ENCODE measurements at regions not wholly inside any gene's neighbourhood (a gene's known extent, or its start where the extent isn't known, plus 50 kb on each side); places are given as distances from the start of the nearest gene placed in this dataset.

GRCh38 chr2:43026426-43027096 is 199.8 kb downstream of the ZFP36L2 start:
- Histone ChIP-seq H3K9me1 (replicated peaks; ENCODE audit: control insufficient read depth, extremely low read depth, insufficient read depth, low read length) (no peaks in the 10 kb centered on the region), H3K9me3 (replicated peaks; ENCODE audit: control insufficient read depth, insufficient read depth, low read length) (no peaks in the 10 kb centered on the region), H3K27me3 (ENCODE audit: control insufficient read depth in 2 of 2, insufficient read depth in 2 of 2, low read length in 2 of 2) (no peaks in the 10 kb centered on the region), H3K4me2 (ENCODE audit: insufficient read depth, low read length) (no peak overlapping the region), H3K4me3 (replicated peaks in 1 of 3; ENCODE audit: insufficient read depth in 1 of 3, low read depth in 1 of 3, low read length in 3 of 3) (no peak overlapping the region), H2AFZ (ENCODE audit: low read depth, low read length) (no peak overlapping the region), H3K79me2 (ENCODE audit: control insufficient read depth, insufficient read depth, low read length) (no peaks in the 10 kb centered on the region), H3K36me3 (ENCODE audit: control insufficient read depth in 2 of 2, extremely low read depth in 1 of 2, insufficient read depth in 2 of 2, low read length in 2 of 2) (no peaks in the 10 kb centered on the region), H4K20me1 (replicated peaks; ENCODE audit: control insufficient read depth, extremely low read depth, insufficient read depth, low read length) (no peaks in the 10 kb centered on the region), H3K27ac (ENCODE audit: insufficient read depth, low read depth, low read length) (no peak overlapping the region), H3K9ac (replicated peaks; ENCODE audit: extremely low read depth, insufficient read depth, low read length) (no peak overlapping the region), H3K4me1 (ENCODE audit: control insufficient read depth, extremely low read depth, insufficient read depth, low read length) (no peaks in the 10 kb centered on the region)
- DNase-seq (ENCODE audit: low read depth, low spot score) = no peak
- intact Hi-C loops (cut with micrococcal nuclease) = no loop called here
- CTCF ChIA-PET = interaction anchor here (1.2 to 2.9 kb wide), 4 partner anchors 11 to 458 kb away, joined by 4 to 18 read pairs (median 4); no protein-coding TSS in a partner anchor
- dilution Hi-C loops (cut with MboI; ENCODE audit: extremely low pct_ligation_motif_present, low sequenced_read_pairs) = no loop called here
- no peak for FAIRE-seq
- BruUV-seq (replicated peaks) = no TSS peak
- POLR2A ChIA-PET = interaction anchor here (0.6 kb wide), 1 partner anchor 107 kb away, joined by 3 read pairs; no protein-coding TSS in a partner anchor
- no peak for TF ChIP-seq GATA2 (IDR thresholded peaks at IDR 0.05; ENCODE audit: insufficient read depth, insufficient read length, low read depth, low read length)
- TF ChIP-seq MAX (IDR thresholded peaks at IDR 0.05; ENCODE audit: insufficient read depth, insufficient read length) = no peak
- no peak for TF ChIP-seq EZH2 (IDR thresholded peaks at IDR 0.05; ENCODE audit: borderline replicate concordance, low read depth, low read length, severe bottlenecking)
- no peak for TF ChIP-seq FOS (IDR thresholded peaks at IDR 0.05; ENCODE audit: borderline replicate concordance, insufficient read depth, low read length)
- TF ChIP-seq POLR2A (IDR thresholded peaks at IDR 0.05; ENCODE audit: low read depth, low read length) = no peak
- no peak for TF ChIP-seq MYC (IDR thresholded peaks at IDR 0.05; ENCODE audit: low read depth, low read length)
- no peak for TF ChIP-seq CTCF (IDR thresholded peaks at IDR 0.05; ENCODE audit: extremely low read depth in 1 of 2, insufficient read depth in 1 of 2, low read depth in 1 of 2, low read length in 2 of 2)
- TF ChIP-seq JUN (IDR thresholded peaks at IDR 0.05; ENCODE audit: borderline replicate concordance, insufficient read depth, insufficient read length, low read depth) = no peak
- no peak for TF ChIP-seq POLR2AphosphoS5 (IDR thresholded peaks at IDR 0.05; ENCODE audit: insufficient read depth, low read depth, low read length)

Data from endothelial cell of umbilical vein (primary cell).